ENCODE measurements at regions not wholly inside any gene's neighbourhood (a gene's known extent, or its start where the extent isn't known, plus 50 kb on each side); places are given as distances from the start of the nearest gene placed in this dataset.

- H3K4me1 ChIP-seq (replicated peaks in 1 of 4; ENCODE audit: control insufficient read depth in 3 of 4, insufficient read depth in 4 of 4, low read length in 3 of 4): no peaks in the 10 kb centered on the region
- no peak overlapping the region for H2BK20ac ChIP-seq (ENCODE audit: low read length)
- H4K91ac ChIP-seq (replicated peaks; ENCODE audit: insufficient read length, low read length): no peak overlapping the region
- H3K9ac ChIP-seq (replicated peaks in 1 of 4; ENCODE audit: extremely low read depth in 1 of 4, low read depth in 3 of 4, low read length in 3 of 4): no peak overlapping the region
- WGBS, 2 experiments (ENCODE audit: extremely low coverage in 1 of 2, insufficient coverage in 1 of 2, insufficient read length in 1 of 2, insufficient replicate concordance in 2 of 2, low coverage in 1 of 2, low lambda C conversion rate in 2 of 2, missing lambda C conversion rate in 1 of 2): 81% methylated on average over 7 of the region's 7 CpGs; no CpG with 5 or more reads in 1 of the 2 experiments
- FAIRE-seq (no peak), DNase-seq (ENCODE audit: low read depth in 1 of 2, low spot score in 2 of 2) (no peak)
- no peak overlapping the region for H2AK5ac ChIP-seq (ENCODE audit: low read depth, low read length)
- no peaks in the 10 kb centered on the region for H3K79me2 ChIP-seq (ENCODE audit: control insufficient read depth in 1 of 2, insufficient read depth in 2 of 2, low read length in 2 of 2)
- H4K20me1 ChIP-seq (replicated peaks in 1 of 2; ENCODE audit: control insufficient read depth in 1 of 2, insufficient read depth in 2 of 2, low read length in 2 of 2): no peaks in the 10 kb centered on the region
- no peaks in the 10 kb centered on the region for H3K27me3 ChIP-seq (replicated peaks in 1 of 4; ENCODE audit: control insufficient read depth in 3 of 4, extremely low read depth in 1 of 4, insufficient read depth in 3 of 4, low read length in 3 of 4)
- H4K5ac ChIP-seq (ENCODE audit: insufficient read length, low read depth, low read length): no peak overlapping the region
- no peak overlapping the region for H2AFZ ChIP-seq (ENCODE audit: low read length)
- CTCF ChIA-PET (ENCODE audit: partially characterized antibody): interaction anchor here (0.6 to 0.9 kb wide), 2 partner anchors 9 to 261 kb away, joined by 3 read pairs; no protein-coding TSS in a partner anchor
- no peak overlapping the region for H3K27ac ChIP-seq (ENCODE audit: low read depth, low read length)
- no peak overlapping the region for H3K23ac ChIP-seq (ENCODE audit: insufficient read length)
- H3K56ac ChIP-seq (replicated peaks; ENCODE audit: insufficient read length, low read depth, low read length): no peak overlapping the region
- H2BK120ac ChIP-seq (replicated peaks; ENCODE audit: low read depth, low read length): no peak overlapping the region
- no peaks in the 10 kb centered on the region for H3K9me3 ChIP-seq (ENCODE audit: insufficient read depth in 2 of 2, low read depth in 1 of 2, low read length in 1 of 2)
- H2BK12ac ChIP-seq (ENCODE audit: low read depth, low read length): no peak overlapping the region
- TF ChIP-seq KDM4A (IDR thresholded peaks at IDR 0.05; ENCODE audit: low read depth, low read length, severe bottlenecking): no peak
- no peak for TF ChIP-seq POLR2A (IDR thresholded peaks at IDR 0.05; ENCODE audit: control extremely low read depth in 1 of 2, low read depth in 2 of 2, low read length in 2 of 2)
- TF ChIP-seq SP2 (IDR thresholded peaks at IDR 0.05; ENCODE audit: low read length): no peak
- TF ChIP-seq USF2 (IDR thresholded peaks at IDR 0.05; ENCODE audit: low read length): no peak
- no peak for TF ChIP-seq ATF2 (IDR thresholded peaks at IDR 0.05; ENCODE audit: low read length)
- TF ChIP-seq, protein P1, sequence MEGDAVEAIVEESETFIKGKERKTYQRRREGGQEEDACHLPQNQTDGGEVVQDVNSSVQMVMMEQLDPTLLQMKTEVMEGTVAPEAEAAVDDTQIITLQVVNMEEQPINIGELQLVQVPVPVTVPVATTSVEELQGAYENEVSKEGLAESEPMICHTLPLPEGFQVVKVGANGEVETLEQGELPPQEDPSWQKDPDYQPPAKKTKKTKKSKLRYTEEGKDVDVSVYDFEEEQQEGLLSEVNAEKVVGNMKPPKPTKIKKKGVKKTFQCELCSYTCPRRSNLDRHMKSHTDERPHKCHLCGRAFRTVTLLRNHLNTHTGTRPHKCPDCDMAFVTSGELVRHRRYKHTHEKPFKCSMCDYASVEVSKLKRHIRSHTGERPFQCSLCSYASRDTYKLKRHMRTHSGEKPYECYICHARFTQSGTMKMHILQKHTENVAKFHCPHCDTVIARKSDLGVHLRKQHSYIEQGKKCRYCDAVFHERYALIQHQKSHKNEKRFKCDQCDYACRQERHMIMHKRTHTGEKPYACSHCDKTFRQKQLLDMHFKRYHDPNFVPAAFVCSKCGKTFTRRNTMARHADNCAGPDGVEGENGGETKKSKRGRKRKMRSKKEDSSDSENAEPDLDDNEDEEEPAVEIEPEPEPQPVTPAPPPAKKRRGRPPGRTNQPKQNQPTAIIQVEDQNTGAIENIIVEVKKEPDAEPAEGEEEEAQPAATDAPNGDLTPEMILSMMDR (IDR thresholded peaks at IDR 0.05; ENCODE audit: control extremely low read depth in 1 of 3, insufficient read depth in 1 of 3, low read depth in 1 of 3, low read length in 3 of 3): no peak
- no peak for TF ChIP-seq GTF2F1 (IDR thresholded peaks at IDR 0.05; ENCODE audit: borderline replicate concordance, low read depth, low read length)
- no peak overlapping the region for H3K4me2 ChIP-seq (ENCODE audit: insufficient read depth in 1 of 2, low read depth in 2 of 2, low read length in 2 of 2)
- H3K36me3 ChIP-seq (ENCODE audit: control insufficient read depth in 2 of 4, insufficient read depth in 4 of 4, low read length in 3 of 4): no peaks in the 10 kb centered on the region
- no peaks in the 10 kb centered on the region for H3K79me1 ChIP-seq (ENCODE audit: low read depth, low read length)
- no peak overlapping the region for H2BK5ac ChIP-seq (ENCODE audit: low read depth, low read length)
- H2BK15ac ChIP-seq (ENCODE audit: low read length): no peak overlapping the region
- H3K4ac ChIP-seq (replicated peaks; ENCODE audit: insufficient read length, low read depth, low read length): no peak overlapping the region
- H3K4me3 ChIP-seq (ENCODE audit: extremely low read depth in 1 of 4, insufficient read depth in 2 of 4, low read depth in 3 of 4, low read length in 4 of 4): no peak overlapping the region
- no peaks in the 10 kb centered on the region for H3K23me2 ChIP-seq (ENCODE audit: low read depth, low read length)
- no peak overlapping the region for H3K18ac ChIP-seq (ENCODE audit: extremely low read depth, low read length)
- no peak overlapping the region for H4K8ac ChIP-seq (ENCODE audit: extremely low read depth, insufficient read depth, low read length)
- POLR2A ChIA-PET (ENCODE audit: partially characterized antibody): no interaction called here
- no peak overlapping the region for H3K14ac ChIP-seq (ENCODE audit: insufficient read length)
Measured at GRCh38 chr15:39075756-39076341, 505.0 kb upstream of the THBS1 start.
